ENCODE measurements at regions not wholly inside any gene's neighbourhood (a gene's known extent, or its start where the extent isn't known, plus 50 kb on each side); places are given as distances from the start of the nearest gene placed in this dataset.

DNA sequence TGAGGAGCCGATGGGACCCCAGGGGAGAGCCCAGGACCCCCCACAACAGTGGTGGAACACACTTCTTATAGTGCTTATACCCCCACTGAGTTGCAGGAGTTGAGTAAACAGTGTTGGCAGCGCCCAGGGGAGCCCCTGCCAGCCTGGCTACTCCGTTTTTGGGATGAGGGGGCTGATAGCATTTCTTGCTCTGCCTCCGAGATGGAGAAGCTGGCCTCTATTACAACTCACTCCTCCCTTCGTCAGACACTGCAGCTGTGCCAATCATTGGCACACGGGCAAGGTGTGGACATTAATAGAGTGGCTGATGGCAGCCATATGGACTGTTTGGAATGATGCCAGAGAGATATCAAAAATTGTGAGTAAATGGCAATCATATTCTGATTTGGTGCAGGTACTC is 94.9 kb upstream of the TMPO start:
- no peak overlapping the region for H3K27ac ChIP-seq (ENCODE audit: low read depth, low read length, poor library complexity, severe bottlenecking)
- H3K79me2 ChIP-seq (ENCODE audit: insufficient read depth, low read length) = no peaks in the 10 kb centered on the region
- peaks cover 6% of the 10 kb centered on the region; the same call in 1 of the 2 replicates for H3K27me3 ChIP-seq (ENCODE audit: insufficient read depth, low read length)
- H4K20me1 ChIP-seq (ENCODE audit: insufficient read depth, low read length) = no peaks in the 10 kb centered on the region
- H3K4me2 ChIP-seq (ENCODE audit: low read length) = no peak overlapping the region
- H2AFZ ChIP-seq (ENCODE audit: low read length) = no peak overlapping the region
- H3K9me3 ChIP-seq (ENCODE audit: low read length) = no peaks in the 10 kb centered on the region
- no peaks in the 10 kb centered on the region for H3K4me1 ChIP-seq (ENCODE audit: insufficient read depth, low read length, severe bottlenecking)
- H3K4me3 ChIP-seq (ENCODE audit: low read depth, low read length, poor library complexity, severe bottlenecking) = no peak overlapping the region
- TF ChIP-seq, protein P1, sequence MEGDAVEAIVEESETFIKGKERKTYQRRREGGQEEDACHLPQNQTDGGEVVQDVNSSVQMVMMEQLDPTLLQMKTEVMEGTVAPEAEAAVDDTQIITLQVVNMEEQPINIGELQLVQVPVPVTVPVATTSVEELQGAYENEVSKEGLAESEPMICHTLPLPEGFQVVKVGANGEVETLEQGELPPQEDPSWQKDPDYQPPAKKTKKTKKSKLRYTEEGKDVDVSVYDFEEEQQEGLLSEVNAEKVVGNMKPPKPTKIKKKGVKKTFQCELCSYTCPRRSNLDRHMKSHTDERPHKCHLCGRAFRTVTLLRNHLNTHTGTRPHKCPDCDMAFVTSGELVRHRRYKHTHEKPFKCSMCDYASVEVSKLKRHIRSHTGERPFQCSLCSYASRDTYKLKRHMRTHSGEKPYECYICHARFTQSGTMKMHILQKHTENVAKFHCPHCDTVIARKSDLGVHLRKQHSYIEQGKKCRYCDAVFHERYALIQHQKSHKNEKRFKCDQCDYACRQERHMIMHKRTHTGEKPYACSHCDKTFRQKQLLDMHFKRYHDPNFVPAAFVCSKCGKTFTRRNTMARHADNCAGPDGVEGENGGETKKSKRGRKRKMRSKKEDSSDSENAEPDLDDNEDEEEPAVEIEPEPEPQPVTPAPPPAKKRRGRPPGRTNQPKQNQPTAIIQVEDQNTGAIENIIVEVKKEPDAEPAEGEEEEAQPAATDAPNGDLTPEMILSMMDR (IDR thresholded peaks at IDR 0.05; ENCODE audit: low read length) = no peak
- TF ChIP-seq EZH2 (IDR thresholded peaks at IDR 0.05; ENCODE audit: borderline replicate concordance, low read length) = no peak
- H3F3A ChIP-seq (ENCODE audit: insufficient read depth, low read length) = no peaks in the 10 kb centered on the region
- no peak overlapping the region for H3K9ac ChIP-seq (ENCODE audit: low read length)
- no peaks in the 10 kb centered on the region for H3K36me3 ChIP-seq (ENCODE audit: insufficient read depth, low read length)
- no peaks in the 10 kb centered on the region for H3K9me2 ChIP-seq (ENCODE audit: low read depth, low read length)

DNA sequence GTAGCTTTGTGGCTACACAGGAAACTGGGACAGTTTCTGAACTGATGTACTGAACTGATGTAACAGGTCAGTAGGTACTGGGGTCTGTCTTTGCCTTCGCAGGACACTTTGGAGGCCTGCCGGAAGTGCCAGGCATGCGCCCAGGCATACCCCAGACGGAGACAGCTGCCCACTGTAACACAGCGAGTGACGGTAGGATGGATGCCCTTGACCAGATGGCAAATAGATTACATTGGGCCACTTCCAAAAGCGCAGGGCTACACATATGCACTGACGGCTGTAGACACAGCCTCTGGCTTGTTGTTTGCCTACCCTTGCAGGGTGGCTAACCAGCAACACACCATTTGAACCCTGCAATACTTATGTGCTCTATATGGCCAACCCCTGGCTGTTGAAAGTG is 94.1 kb upstream of the TMPO start:
- Histone ChIP-seq H3K9me2 (ENCODE audit: low read depth, low read length) (no peaks in the 10 kb centered on the region), H3K79me2 (ENCODE audit: insufficient read depth, low read length) (no peaks in the 10 kb centered on the region), H3K4me2 (ENCODE audit: low read length) (no peak overlapping the region), H3K9ac (ENCODE audit: low read length) (no peak overlapping the region), H4K20me1 (ENCODE audit: insufficient read depth, low read length) (no peaks in the 10 kb centered on the region), H3K36me3 (ENCODE audit: insufficient read depth, low read length) (no peaks in the 10 kb centered on the region), H3K4me3 (ENCODE audit: low read depth, low read length, poor library complexity, severe bottlenecking) (no peak overlapping the region), H2AFZ (ENCODE audit: low read length) (no peak overlapping the region), H3F3A (ENCODE audit: insufficient read depth, low read length) (no peaks in the 10 kb centered on the region), H3K27me3 (ENCODE audit: insufficient read depth, low read length) (peaks cover 6% of the 10 kb centered on the region; the same call in 1 of the 2 replicates), H3K4me1 (ENCODE audit: insufficient read depth, low read length, severe bottlenecking) (no peaks in the 10 kb centered on the region), H3K27ac (ENCODE audit: low read depth, low read length, poor library complexity, severe bottlenecking) (no peak overlapping the region), H3K9me3 (ENCODE audit: low read length) (no peaks in the 10 kb centered on the region)
- TF ChIP-seq EZH2 (IDR thresholded peaks at IDR 0.05; ENCODE audit: borderline replicate concordance, low read length) = no peak
- TF ChIP-seq, protein P1 (IDR thresholded peaks at IDR 0.05; ENCODE audit: low read length) = no peak

DNA sequence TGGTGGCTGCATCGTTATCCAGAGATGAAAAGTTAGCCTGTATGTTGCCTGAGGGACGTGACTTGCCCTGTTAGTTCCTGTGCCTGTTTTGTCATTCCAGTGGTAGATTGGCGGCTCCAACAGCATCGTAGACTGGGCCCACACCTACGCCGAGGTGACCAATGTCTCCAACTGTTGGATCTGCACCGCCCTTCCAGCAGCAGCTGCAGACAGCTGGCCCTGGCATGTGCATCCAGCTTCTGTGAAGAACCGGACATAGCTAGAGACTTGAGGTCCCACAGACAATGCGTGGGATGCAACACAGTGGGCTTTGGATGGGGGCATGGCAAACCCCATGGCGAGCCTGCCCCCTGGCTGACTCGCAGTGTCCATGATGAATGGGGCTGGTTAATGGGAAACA is 93.0 kb upstream of the TMPO start:
- Histone ChIP-seq H2AFZ (ENCODE audit: low read length) (no peak overlapping the region), H4K20me1 (ENCODE audit: insufficient read depth, low read length) (no peaks in the 10 kb centered on the region), H3K9me2 (ENCODE audit: low read depth, low read length) (no peaks in the 10 kb centered on the region), H3K4me1 (ENCODE audit: insufficient read depth, low read length, severe bottlenecking) (no peaks in the 10 kb centered on the region), H3K9ac (ENCODE audit: low read length) (no peak overlapping the region), H3F3A (ENCODE audit: insufficient read depth, low read length) (no peaks in the 10 kb centered on the region), H3K36me3 (ENCODE audit: insufficient read depth, low read length) (no peaks in the 10 kb centered on the region), H3K27ac (ENCODE audit: low read depth, low read length, poor library complexity, severe bottlenecking) (no peak overlapping the region), H3K27me3 (ENCODE audit: insufficient read depth, low read length) (peaks cover 6% of the 10 kb centered on the region; the same call in 1 of the 2 replicates), H3K79me2 (ENCODE audit: insufficient read depth, low read length) (no peaks in the 10 kb centered on the region), H3K4me3 (ENCODE audit: low read depth, low read length, poor library complexity, severe bottlenecking) (no peak overlapping the region), H3K9me3 (ENCODE audit: low read length) (no peaks in the 10 kb centered on the region), H3K4me2 (ENCODE audit: low read length) (no peak overlapping the region)
- no peak for TF ChIP-seq EZH2 (IDR thresholded peaks at IDR 0.05; ENCODE audit: borderline replicate concordance, low read length)

DNA sequence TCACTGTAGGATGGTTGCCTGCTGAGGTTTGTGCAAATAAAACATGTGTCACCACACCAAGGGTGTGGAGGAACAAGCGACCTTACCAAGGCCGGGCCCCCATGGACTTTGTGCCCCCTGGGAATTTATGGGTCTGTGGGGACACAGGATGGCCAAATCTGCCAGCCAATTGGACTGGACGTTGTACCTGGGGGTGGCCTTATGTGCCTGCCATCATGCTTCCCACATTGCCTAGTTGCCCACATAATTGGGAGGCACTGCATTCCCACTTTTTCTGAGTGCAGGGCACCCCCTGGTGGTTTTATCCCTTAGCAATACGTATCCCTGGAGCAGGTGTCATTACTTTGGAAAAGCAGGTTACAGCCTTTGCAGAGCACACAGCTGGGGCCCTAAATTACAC is 92.6 kb upstream of the TMPO start:
- H2AFZ ChIP-seq (ENCODE audit: low read length) = no peak overlapping the region
- no peak overlapping the region for H3K9ac ChIP-seq (ENCODE audit: low read length)
- no peaks in the 10 kb centered on the region for H3F3A ChIP-seq (ENCODE audit: insufficient read depth, low read length)
- no peak for TF ChIP-seq EZH2 (IDR thresholded peaks at IDR 0.05; ENCODE audit: borderline replicate concordance, low read length)
- TF ChIP-seq, protein P1 (IDR thresholded peaks at IDR 0.05; ENCODE audit: low read length) = no peak
- no peaks in the 10 kb centered on the region for H3K9me2 ChIP-seq (ENCODE audit: low read depth, low read length)
- H3K4me1 ChIP-seq (ENCODE audit: insufficient read depth, low read length, severe bottlenecking) = no peaks in the 10 kb centered on the region
- no peak overlapping the region for H3K4me3 ChIP-seq (ENCODE audit: low read depth, low read length, poor library complexity, severe bottlenecking)
- peaks cover 6% of the 10 kb centered on the region; the same call in 1 of the 2 replicates for H3K27me3 ChIP-seq (ENCODE audit: insufficient read depth, low read length)
- H3K79me2 ChIP-seq (ENCODE audit: insufficient read depth, low read length) = no peaks in the 10 kb centered on the region
- H3K9me3 ChIP-seq (ENCODE audit: low read length) = no peaks in the 10 kb centered on the region
- no peak overlapping the region for H3K4me2 ChIP-seq (ENCODE audit: low read length)
- H3K36me3 ChIP-seq (ENCODE audit: insufficient read depth, low read length) = no peaks in the 10 kb centered on the region
- H4K20me1 ChIP-seq (ENCODE audit: insufficient read depth, low read length) = no peaks in the 10 kb centered on the region
- no peak overlapping the region for H3K27ac ChIP-seq (ENCODE audit: low read depth, low read length, poor library complexity, severe bottlenecking)
